PC-3 (cell line): ENCODE measurements at regions not wholly inside any gene's neighbourhood (a gene's known extent, or its start where the extent isn't known, plus 50 kb on each side); places are given as distances from the start of the nearest gene placed in this dataset.

Experiments
- ATAC-seq: fragments of 200-7000 bp; cut with Tn5 transposase; 2 replicates; pipeline ENCODE4 v1.9.1; 2020; ENCODE audit warnings: mild to moderate bottlenecking, moderate library complexity
- BruUV-seq: library from RNA; stranded (reverse); fragments of 400-500 nt; replicated peaks from 2 replicates; lab custom pipeline; 2021; lab: Mats Ljungman, UMichigan
- CTCF ChIA-PET: fragments of 300-600 bp; sonication (Branson Sonifier 250); formaldehyde crosslinking; loops from one replicate; lab custom pipeline; 2022; ENCODE audit warnings: antibody characterized with exemption; lab: Charles Lee
- POLR2A ChIA-PET: fragments of 300-600 bp; sonication (Branson Sonifier 250); formaldehyde crosslinking; loops from one replicate; lab custom pipeline; 2022; ENCODE audit warnings: antibody characterized with exemption; ENCODE audit not compliant: unreplicated experiment; lab: Charles Lee
- DNase-seq: peaks from one replicate; pipeline ENCODE4 v3.0.0-alpha.2; 2015
- H2AFZ ChIP-seq: fragments of 300-600 bp; sonication (generic); 2 replicates; pipeline ENCODE4 v1.6.0; 2016; ENCODE audit warnings: antibody characterized with exemption, low read length
- H3F3A ChIP-seq: fragments of 300-600 bp; sonication (generic); one replicate; pipeline ENCODE4 v1.6.0; 2017; ENCODE audit warnings: antibody characterized with exemption, low read length, control low read depth, mild to moderate bottlenecking; ENCODE audit not compliant: unreplicated experiment
- H3K27ac ChIP-seq: fragments of 300-600 bp; sonication (generic); 2 replicates; pipeline ENCODE4 v1.5.1; 2016; ENCODE audit warnings: mild to moderate bottlenecking, low read length
- H3K27me3 ChIP-seq: fragments of 300-600 bp; sonication (generic); 2 replicates; pipeline ENCODE4 v1.6.1; 2016; ENCODE audit warnings: low read length, mixed read lengths
- H3K36me3 ChIP-seq: fragments of 300-600 bp; sonication (generic); 2 replicates; pipeline ENCODE4 v1.6.1; 2016; ENCODE audit warnings: low read depth, mixed run types, low read length, mixed read lengths
- H3K4me1 ChIP-seq: fragments of 300-600 bp; sonication (generic); 2 replicates; pipeline ENCODE4 v1.5.1; 2016; ENCODE audit warnings: low read length; ENCODE audit not compliant: insufficient read depth
- H3K4me2 ChIP-seq: fragments of 300-600 bp; sonication (generic); 2 replicates; pipeline ENCODE4 v1.6.0; 2016; ENCODE audit warnings: low read length
- H3K4me3 ChIP-seq: fragments of 300-600 bp; sonication (generic); 2 replicates; pipeline ENCODE4 v1.5.1; 2016; ENCODE audit warnings: mild to moderate bottlenecking, low read length, mixed read lengths
- H3K79me2 ChIP-seq: fragments of 300-600 bp; sonication (generic); 2 replicates; pipeline ENCODE4 v1.6.1; 2017; ENCODE audit warnings: low read length, mixed read lengths
- H3K9ac ChIP-seq: fragments of 300-600 bp; sonication (generic); 2 replicates; pipeline ENCODE4 v1.6.0; 2016; ENCODE audit warnings: mild to moderate bottlenecking, low read length
- H3K9me2 ChIP-seq: fragments of 300-600 bp; sonication (generic); replicated peaks from 2 replicates; pipeline ENCODE4 v1.6.1; 2016; ENCODE audit warnings: mixed run types, low read length, mixed read lengths
- H3K9me3 ChIP-seq: fragments of 300-600 bp; sonication (generic); 2 replicates; pipeline ENCODE4 v1.6.1; 2016; ENCODE audit warnings: low read length, mixed read lengths
- H4K20me1 ChIP-seq: fragments of 300-600 bp; sonication (generic); 2 replicates; pipeline ENCODE4 v1.6.1; 2016; ENCODE audit warnings: low read length, mixed read lengths
- EZH2 ChIP-seq: fragments of 300-600 bp; sonication (generic); IDR thresholded peaks from one replicate; pipeline ENCODE4 v1.6.1; 2017; ENCODE audit warnings: antibody characterized with exemption, mild to moderate bottlenecking, low read length; ENCODE audit not compliant: unreplicated experiment
- EZH2phosphoT487 ChIP-seq: fragments of 300-600 bp; sonication (generic); IDR thresholded peaks from 2 replicates; pipeline ENCODE4 v1.6.1; 2018; ENCODE audit warnings: mild to moderate bottlenecking, antibody characterized with exemption, low read length, borderline replicate concordance
- intact Hi-C: fragments of 100-400 bp; cut with micrococcal nuclease; formaldehyde crosslinking; loops from 2 replicates; pipeline ENCODE4 v1.9.0; 2023
- TF ChIP-seq, protein P1 (sequence below): fragments of 300-600 bp; sonication (generic); conservative IDR thresholded peaks from 2 replicates; pipeline ENCODE4 v1.5.1; 2017; ENCODE audit warnings: antibody characterized with exemption, low read depth, mild to moderate bottlenecking, low read length

DNA sequence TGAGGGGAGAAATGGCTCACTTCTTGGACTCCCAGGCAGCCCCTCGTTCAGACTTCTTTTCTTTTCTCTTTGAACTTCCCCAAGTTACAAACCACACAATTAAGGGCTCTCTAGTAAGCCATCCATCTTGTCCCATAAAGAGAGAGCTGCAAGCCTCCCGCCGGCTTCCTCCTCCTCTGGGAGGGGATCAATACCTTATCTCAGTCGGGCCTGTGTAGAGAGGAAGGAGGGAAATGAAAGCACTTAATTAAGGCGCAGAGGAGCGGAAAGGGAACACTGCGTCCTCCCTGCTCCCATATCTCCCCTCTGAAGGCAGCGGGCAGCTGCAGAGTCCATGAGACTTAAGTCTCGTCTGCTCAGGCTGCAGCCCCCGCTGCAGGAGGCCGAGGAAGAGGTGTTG is 112.6 kb upstream of the CSF3R start:
- POLR2A ChIA-PET = no interaction called here
- intact Hi-C loops = no loop called here
- peaks cover 83% of the 10 kb centered on the region for H3K27me3 ChIP-seq

DNA sequence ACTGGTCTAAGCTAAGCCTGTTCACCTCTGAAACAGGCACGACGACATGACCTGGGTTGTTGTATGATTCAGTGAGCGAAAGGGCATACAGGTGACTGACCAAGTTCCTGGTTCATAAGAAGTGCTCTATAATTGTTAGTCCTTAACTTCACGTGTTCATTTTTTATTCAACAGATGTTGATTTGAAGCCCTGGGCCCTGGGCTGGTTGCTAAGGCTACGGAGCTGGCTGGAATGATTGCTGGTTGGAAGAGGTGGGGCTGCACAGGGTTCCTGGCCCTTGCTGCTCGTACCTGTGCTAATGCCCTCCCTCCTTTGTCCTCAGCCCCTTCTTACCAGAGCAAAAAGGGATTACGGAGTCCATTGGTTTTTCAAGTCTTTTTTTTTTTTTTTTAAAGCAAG is 111.3 kb upstream of the CSF3R start:
- Histone ChIP-seq H3K79me2 (no peaks in the 10 kb centered on the region), H3K27ac (no peak overlapping the region), H3K9me3 (no peaks in the 10 kb centered on the region), H3K4me3 (no peak overlapping the region), H3K9ac (no peak overlapping the region), H4K20me1 (no peaks in the 10 kb centered on the region), H2AFZ (no peak overlapping the region), H3K4me2 (no peak overlapping the region), H3K36me3 (no peaks in the 10 kb centered on the region), H3K27me3 (peaks cover 87% of the 10 kb centered on the region), H3K9me2 (no peaks in the 10 kb centered on the region), H3K4me1 (no peaks in the 10 kb centered on the region), H3F3A (no peaks in the 10 kb centered on the region)
- no TSS peak for BruUV-seq
- no peak for ATAC-seq
- ChIA-PET POLR2A (no interaction called here), CTCF (interaction anchor here (0.6 kb wide), 1 partner anchor 54 kb away, joined by 3 read pairs; no protein-coding TSS in a partner anchor)
- TF ChIP-seq EZH2phosphoT487 = no peak
- TF ChIP-seq, protein P1, sequence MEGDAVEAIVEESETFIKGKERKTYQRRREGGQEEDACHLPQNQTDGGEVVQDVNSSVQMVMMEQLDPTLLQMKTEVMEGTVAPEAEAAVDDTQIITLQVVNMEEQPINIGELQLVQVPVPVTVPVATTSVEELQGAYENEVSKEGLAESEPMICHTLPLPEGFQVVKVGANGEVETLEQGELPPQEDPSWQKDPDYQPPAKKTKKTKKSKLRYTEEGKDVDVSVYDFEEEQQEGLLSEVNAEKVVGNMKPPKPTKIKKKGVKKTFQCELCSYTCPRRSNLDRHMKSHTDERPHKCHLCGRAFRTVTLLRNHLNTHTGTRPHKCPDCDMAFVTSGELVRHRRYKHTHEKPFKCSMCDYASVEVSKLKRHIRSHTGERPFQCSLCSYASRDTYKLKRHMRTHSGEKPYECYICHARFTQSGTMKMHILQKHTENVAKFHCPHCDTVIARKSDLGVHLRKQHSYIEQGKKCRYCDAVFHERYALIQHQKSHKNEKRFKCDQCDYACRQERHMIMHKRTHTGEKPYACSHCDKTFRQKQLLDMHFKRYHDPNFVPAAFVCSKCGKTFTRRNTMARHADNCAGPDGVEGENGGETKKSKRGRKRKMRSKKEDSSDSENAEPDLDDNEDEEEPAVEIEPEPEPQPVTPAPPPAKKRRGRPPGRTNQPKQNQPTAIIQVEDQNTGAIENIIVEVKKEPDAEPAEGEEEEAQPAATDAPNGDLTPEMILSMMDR = no peak
- TF ChIP-seq EZH2 = no peak
- intact Hi-C loops = no loop called here
- no peak for DNase-seq

More for the DNA sequence above, 112.6 kb upstream of the CSF3R start:
- H3K27ac ChIP-seq = no peak overlapping the region
- H3K4me2 ChIP-seq = no peak overlapping the region
- H3F3A ChIP-seq = no peaks in the 10 kb centered on the region
- BruUV-seq = no TSS peak
- no peak overlapping the region for H2AFZ ChIP-seq
- H3K36me3 ChIP-seq = no peaks in the 10 kb centered on the region
- ATAC-seq (no peak), DNase-seq (no peak)
- no peak for TF ChIP-seq EZH2
- TF ChIP-seq EZH2phosphoT487 = no peak
- TF ChIP-seq, protein P1 = no peak
- H3K4me3 ChIP-seq = no peak overlapping the region
- H3K9me2 ChIP-seq = no peaks in the 10 kb centered on the region
- no peaks in the 10 kb centered on the region for H3K9me3 ChIP-seq
- CTCF ChIA-PET = no interaction called here
- H3K4me1 ChIP-seq = no peaks in the 10 kb centered on the region
- H4K20me1 ChIP-seq = no peaks in the 10 kb centered on the region
- no peaks in the 10 kb centered on the region for H3K79me2 ChIP-seq
- no peak overlapping the region for H3K9ac ChIP-seq

DNA sequence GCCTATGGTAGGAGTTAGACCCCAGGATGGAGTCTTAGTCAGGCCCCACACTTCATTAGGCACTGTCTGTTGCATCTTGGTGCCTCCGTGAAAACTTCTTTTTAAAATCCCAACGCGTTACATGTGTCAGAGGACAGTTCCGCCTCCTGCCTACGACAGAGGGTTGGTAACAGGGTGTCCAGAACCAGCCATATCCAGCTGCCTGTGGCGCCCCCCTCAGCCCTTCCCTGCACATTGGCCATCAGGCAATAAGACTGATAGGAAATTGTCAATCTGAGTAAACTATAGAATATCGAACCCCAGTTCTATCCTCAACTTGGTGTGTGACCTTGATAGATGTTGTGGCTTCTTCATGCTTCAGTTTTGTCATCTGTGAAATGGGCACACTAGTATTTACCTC is 108.6 kb upstream of the CSF3R start:
- Histone ChIP-seq H3K27me3 (peaks cover 80% of the 10 kb centered on the region), H3K4me1 (no peaks in the 10 kb centered on the region), H3K36me3 (no peaks in the 10 kb centered on the region), H3F3A (no peaks in the 10 kb centered on the region), H2AFZ (no peak overlapping the region), H3K4me3 (no peak overlapping the region), H4K20me1 (no peaks in the 10 kb centered on the region), H3K79me2 (no peaks in the 10 kb centered on the region), H3K9ac (no peak overlapping the region), H3K4me2 (no peak overlapping the region), H3K9me3 (no peaks in the 10 kb centered on the region), H3K27ac (no peak overlapping the region), H3K9me2 (no peaks in the 10 kb centered on the region)
- DNase-seq (no peak), ATAC-seq (no peak)
- POLR2A ChIA-PET = no interaction called here
- intact Hi-C loops = no loop called here
- BruUV-seq = no TSS peak
- no peak for TF ChIP-seq EZH2phosphoT487
- TF ChIP-seq, protein P1 = no peak
- no peak for TF ChIP-seq EZH2
- CTCF ChIA-PET = no interaction called here
